DMS114 treated with DMSO at 0.1 percent for 48 hours (cell line): ENCODE measurements at regions not wholly inside any gene's neighbourhood (a gene's known extent, or its start where the extent isn't known, plus 50 kb on each side); places are given as distances from the start of the nearest gene placed in this dataset.

ENCODE experiments used
- DNase-seq: peaks from one replicate; lab custom pipeline; 2025; ENCODE audit not compliant: unreplicated experiment; lab: John Stamatoyannopoulos, UW

- no peak for DNase-seq
Measured at GRCh38 chrX:40457406-40457805, 123.4 kb upstream of the ATP6AP2 start.

- no peak for DNase-seq
Measured at GRCh38 chrX:40452031-40452430, 128.7 kb upstream of the ATP6AP2 start.

- no peak for DNase-seq
Measured at GRCh38 chrX:40449956-40450706, 130.6 kb upstream of the ATP6AP2 start.

GRCh38 chrX:40449396-40449795 is 131.4 kb upstream of the ATP6AP2 start:
- no peak for DNase-seq

GRCh38 chrX:40448793-40449192 is 132.0 kb upstream of the ATP6AP2 start:
- no peak for DNase-seq

- DNase-seq: no peak
Measured at GRCh38 chrX:40446921-40447320, 133.8 kb upstream of the ATP6AP2 start.

- no peak for DNase-seq
Measured at GRCh38 chrX:40445691-40446090, 135.1 kb upstream of the ATP6AP2 start.

- DNase-seq: no peak
Measured at GRCh38 chrX:40444798-40445496, 135.8 kb upstream of the ATP6AP2 start.

- DNase-seq: no peak
Measured at GRCh38 chrX:40444133-40444532, 136.6 kb upstream of the ATP6AP2 start.

- no peak for DNase-seq
Measured at GRCh38 chrX:40440866-40441265, 139.9 kb upstream of the ATP6AP2 start.

GRCh38 chrX:40439625-40440532 is 140.9 kb upstream of the ATP6AP2 start:
- DNase-seq: no peak

- no peak for DNase-seq
Measured at GRCh38 chrX:40437348-40437747, 143.4 kb upstream of the ATP6AP2 start.

- no peak for DNase-seq
Measured at GRCh38 chrX:40434947-40435346, 145.8 kb upstream of the ATP6AP2 start.

- no peak for DNase-seq
Measured at GRCh38 chrX:40434443-40434842, 146.3 kb upstream of the ATP6AP2 start.

- no peak for DNase-seq
Measured at GRCh38 chrX:40433160-40433559, 147.6 kb upstream of the ATP6AP2 start.

- no peak for DNase-seq
Measured at GRCh38 chrX:40424259-40424658, 156.5 kb upstream of the ATP6AP2 start.

GRCh38 chrX:40423299-40423698 is 157.5 kb upstream of the ATP6AP2 start:
- DNase-seq: no peak

- no peak for DNase-seq
Measured at GRCh38 chrX:40422021-40422420, 158.7 kb upstream of the ATP6AP2 start.

GRCh38 chrX:40420899-40421729 is 159.7 kb upstream of the ATP6AP2 start:
- no peak for DNase-seq

- no peak for DNase-seq
Measured at GRCh38 chrX:40418813-40419195, 162.0 kb upstream of the ATP6AP2 start.
